AG04449 (cell line): ENCODE measurements at regions not wholly inside any gene's neighbourhood (a gene's known extent, or its start where the extent isn't known, plus 50 kb on each side); places are given as distances from the start of the nearest gene placed in this dataset.
"Not testable (repeated sequence)": the region's sequence is repeated elsewhere in the genome, so short reads cannot be mapped to it uniquely, and the experiment has no call there.

Source experiments
- CTCF ChIA-PET: fragments of 350-600 bp; formaldehyde crosslinking; extraction: SDS; loops from one replicate; lab custom pipeline; 2021; ENCODE audit warnings: antibody characterized with exemption; lab: Yijun Ruan, JAX
- POLR2A ChIA-PET: fragments of 400-600, 350-600 bp; formaldehyde crosslinking; extraction: SDS; loops from one replicate; lab custom pipeline; 2020; ENCODE audit warnings: antibody characterized with exemption, inconsistent platforms; lab: Yijun Ruan, JAX
- DNase-seq: peaks from one replicate; pipeline ENCODE4 v3.0.0-alpha.2; 2010; ENCODE audit warnings: low read depth, low spot score
- H3K4me3 ChIP-seq: 2 replicates; pipeline ENCODE4 v1.5.1; 2011; ENCODE audit warnings: low read depth, mild to moderate bottlenecking, control low read depth, low read length
- CTCF ChIP-seq: IDR thresholded peaks from one replicate; pipeline ENCODE4 v1.5.1; 2011; ENCODE audit warnings: mild to moderate bottlenecking, moderate library complexity, low read length, control low read depth, inconsistent platforms; ENCODE audit not compliant: insufficient read depth; ENCODE audit errors: missing control alignments

DNA sequence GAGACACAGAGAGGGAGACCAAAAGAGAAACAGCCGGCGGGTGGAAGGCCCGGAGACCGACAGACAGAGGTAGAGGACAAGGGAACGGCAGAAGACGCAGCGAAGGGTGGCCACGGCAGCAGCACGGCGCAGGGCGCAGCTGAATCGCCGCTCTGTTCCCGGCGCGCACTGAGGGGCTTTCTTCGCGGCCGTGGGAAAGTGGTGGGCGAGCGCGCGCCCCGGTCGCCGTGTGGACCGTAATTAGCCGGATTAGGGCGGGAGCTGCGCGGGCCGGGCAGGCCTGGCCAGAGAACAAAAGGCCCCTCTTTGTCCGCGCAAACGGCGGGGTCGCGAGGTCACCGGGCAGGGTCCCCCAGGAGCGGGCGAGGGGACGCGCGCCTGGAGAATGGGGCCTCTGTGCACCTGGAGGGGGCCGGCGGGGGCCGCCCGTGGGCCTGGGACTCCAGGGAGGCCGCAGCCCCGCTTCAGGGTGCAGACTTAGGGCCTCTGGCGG, 158.3 kb downstream of the ZFP36L2 start:
- no peak for TF ChIP-seq CTCF
- no peak for DNase-seq
- ChIA-PET POLR2A (no interaction called here), CTCF (no interaction called here)
- no peak overlapping the region for H3K4me3 ChIP-seq

- TF ChIP-seq CTCF = no peak
- no peak overlapping the region for H3K4me3 ChIP-seq
- no peak for DNase-seq
- ChIA-PET POLR2A (no interaction called here), CTCF (no interaction called here)
Measured at GRCh38 chr2:43067254-43068040, 159.0 kb downstream of the ZFP36L2 start.

- CTCF ChIA-PET, DNase-seq, H3K4me3 ChIP-seq, POLR2A ChIA-PET: not testable (repeated sequence)
Measured at GRCh38 chr2:43066541-43067253, 159.7 kb downstream of the ZFP36L2 start.

DNA sequence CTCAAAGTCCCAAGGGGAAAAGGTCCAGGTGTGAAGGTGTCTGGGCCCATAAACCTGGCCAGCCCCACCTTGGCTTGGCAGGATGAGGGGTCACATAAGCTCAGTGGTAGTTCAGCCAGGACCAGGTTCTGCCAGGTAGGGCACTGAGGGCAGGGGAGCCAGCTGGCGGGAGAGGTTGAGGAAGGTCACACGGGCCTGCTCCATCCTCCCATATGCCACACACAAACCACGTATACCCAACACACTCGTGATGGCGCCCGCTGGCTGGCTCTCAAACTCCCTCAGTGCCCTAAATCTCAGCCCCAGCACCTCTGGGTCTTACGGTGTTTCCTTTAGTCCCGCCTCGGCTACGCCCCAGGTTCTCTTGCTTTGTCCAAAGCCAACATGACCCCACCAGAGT, 160.5 kb downstream of the ZFP36L2 start:
- POLR2A ChIA-PET = no interaction called here
- TF ChIP-seq CTCF = no peak
- H3K4me3 ChIP-seq = no peak overlapping the region
- DNase-seq = no peak
- CTCF ChIA-PET = no interaction called here

- ChIA-PET POLR2A (no interaction called here), CTCF (no interaction called here)
- TF ChIP-seq CTCF = no peak
- no peak overlapping the region for H3K4me3 ChIP-seq
- DNase-seq = no peak
Measured at GRCh38 chr2:43065036-43065435, 161.4 kb downstream of the ZFP36L2 start.

DNA sequence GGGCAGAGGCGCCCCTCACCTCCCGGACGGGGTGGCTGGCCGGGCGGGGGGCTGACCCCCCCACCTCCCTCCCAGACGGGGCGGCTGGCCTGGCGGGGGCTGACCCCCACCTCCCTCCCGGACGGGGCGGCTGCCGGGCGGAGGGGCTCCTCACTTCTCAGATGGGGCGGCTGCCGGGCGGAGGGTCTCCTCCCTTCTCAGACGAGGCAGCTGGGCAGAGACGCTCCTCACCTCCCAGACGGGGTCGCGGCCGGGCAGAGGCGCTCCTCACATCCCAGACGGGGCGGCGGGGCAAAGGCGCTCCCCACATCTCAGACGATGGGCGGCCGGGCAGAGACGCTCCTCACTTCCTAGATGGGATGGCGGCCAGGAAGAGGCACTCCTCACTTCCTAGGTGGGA, 163.3 kb downstream of the ZFP36L2 start:
- H3K4me3 ChIP-seq, CTCF ChIA-PET, POLR2A ChIA-PET, DNase-seq: not testable (repeated sequence)

- TF ChIP-seq CTCF = no peak
- H3K4me3 ChIP-seq = no peak overlapping the region
- CTCF ChIA-PET = interaction anchor here (1.2 kb wide), 1 partner anchor 9 kb away, joined by 3 read pairs; no protein-coding TSS in a partner anchor
- no peak for DNase-seq
- POLR2A ChIA-PET = no interaction called here
Measured at GRCh38 chr2:43062058-43062457, 164.3 kb downstream of the ZFP36L2 start.
